HepG2 (cell line): ENCODE measurements at regions not wholly inside any gene's neighbourhood (a gene's known extent, or its start where the extent isn't known, plus 50 kb on each side); places are given as distances from the start of the nearest gene placed in this dataset.

Experiments
- ARNT2 ChIP-seq: sonication (generic); formaldehyde crosslinking; IDR thresholded peaks from 2 replicates; pipeline ENCODE4 v1.8.0; 2022; ENCODE audit warnings: mild to moderate bottlenecking, low read depth, missing genetic modification reagents, moderate library complexity
- ATF3 ChIP-seq: sonication (generic); formaldehyde crosslinking; IDR thresholded peaks from 2 replicates; pipeline ENCODE4 v1.4.0; 2020; ENCODE audit warnings: missing genetic modification reagents
- BRD4 ChIP-seq: sonication (generic); formaldehyde crosslinking; IDR thresholded peaks from 2 replicates; pipeline ENCODE4 v1.4.0; 2020; ENCODE audit warnings: missing genetic modification reagents
- HDAC2 ChIP-seq: sonication (generic); formaldehyde crosslinking; IDR thresholded peaks from 2 replicates; pipeline ENCODE4 v1.4.0; 2020; ENCODE audit warnings: missing genetic modification reagents
- KLF6 ChIP-seq: IDR thresholded peaks from 2 replicates; pipeline ENCODE4 v1.8.0; 2016; ENCODE audit warnings: missing biosample characterization, missing genetic modification reagents
- MEIS2 ChIP-seq: sonication (generic); formaldehyde crosslinking; IDR thresholded peaks from 2 replicates; pipeline ENCODE4 v1.9.0; 2021; ENCODE audit warnings: mild to moderate bottlenecking, missing genetic modification reagents
- MTF1 ChIP-seq: sonication (generic); formaldehyde crosslinking; IDR thresholded peaks from 2 replicates; pipeline ENCODE4 v1.5.0; 2020; ENCODE audit warnings: missing genetic modification reagents
- MXD4 ChIP-seq: IDR thresholded peaks from 2 replicates; pipeline ENCODE4 v1.6.1; 2016; ENCODE audit warnings: mild to moderate bottlenecking, missing biosample characterization, missing genetic modification reagents
- PLSCR1 ChIP-seq: sonication (generic); formaldehyde crosslinking; IDR thresholded peaks from 2 replicates; pipeline ENCODE4 v1.5.0; 2020; ENCODE audit warnings: missing genetic modification reagents, mild to moderate bottlenecking, borderline replicate concordance
- POGK ChIP-seq: sonication (generic); formaldehyde crosslinking; conservative IDR thresholded peaks from 2 replicates; pipeline ENCODE4 v1.8.0; 2022; ENCODE audit warnings: mild to moderate bottlenecking, moderate library complexity, missing genetic modification reagents
- RARA ChIP-seq: IDR thresholded peaks from 2 replicates; pipeline ENCODE4 v1.6.1; 2016; ENCODE audit warnings: missing genetic modification reagents, missing compliant biosample characterization
- RXRB ChIP-seq: IDR thresholded peaks from 2 replicates; pipeline ENCODE4 v1.6.1; 2016; ENCODE audit warnings: borderline replicate concordance, missing genetic modification reagents, missing compliant biosample characterization
- TBX2 ChIP-seq: sonication (generic); formaldehyde crosslinking; IDR thresholded peaks from 2 replicates; pipeline ENCODE4 v1.5.0; 2020; ENCODE audit warnings: missing genetic modification reagents, mild to moderate bottlenecking, borderline replicate concordance
- YY1 ChIP-seq: IDR thresholded peaks from 2 replicates; pipeline ENCODE4 v1.6.1; 2011; ENCODE audit warnings: low read length, low read depth, moderate library complexity, mild to moderate bottlenecking; ENCODE audit not compliant: insufficient read depth, insufficient replicate concordance
- ZBTB10 ChIP-seq: sonication (generic); formaldehyde crosslinking; IDR thresholded peaks from 2 replicates; pipeline ENCODE4 v1.4.0; 2020; ENCODE audit warnings: missing genetic modification reagents, borderline replicate concordance
- ZBTB3 ChIP-seq: sonication (generic); formaldehyde crosslinking; IDR thresholded peaks from 2 replicates; pipeline ENCODE4 v1.4.0; 2020; ENCODE audit warnings: low read depth, mild to moderate bottlenecking, moderate library complexity, missing genetic modification reagents, borderline replicate concordance
- ZBTB7B ChIP-seq: sonication (generic); formaldehyde crosslinking; IDR thresholded peaks from 2 replicates; pipeline ENCODE4 v1.4.0; 2020; ENCODE audit warnings: missing genetic modification reagents
- ZMYM2 ChIP-seq: sonication (generic); formaldehyde crosslinking; IDR thresholded peaks from 2 replicates; pipeline ENCODE4 v1.8.0; 2022; ENCODE audit warnings: mild to moderate bottlenecking, missing genetic modification reagents
- ZNF121 ChIP-seq: sonication (generic); formaldehyde crosslinking; IDR thresholded peaks from 2 replicates; pipeline ENCODE4 v1.5.0; 2020; ENCODE audit warnings: mild to moderate bottlenecking, missing genetic modification reagents
- ZNF333 ChIP-seq: sonication (generic); formaldehyde crosslinking; IDR thresholded peaks from 2 replicates; pipeline ENCODE4 v1.4.0; 2020; ENCODE audit warnings: mild to moderate bottlenecking, missing genetic modification reagents, borderline replicate concordance
- ZNF350 ChIP-seq: sonication (generic); formaldehyde crosslinking; IDR thresholded peaks from 2 replicates; pipeline ENCODE4 v1.4.0; 2020; ENCODE audit warnings: mild to moderate bottlenecking, low read depth, missing genetic modification reagents, borderline replicate concordance
- ZNF460 ChIP-seq: sonication (generic); formaldehyde crosslinking; IDR thresholded peaks from 2 replicates; pipeline ENCODE4 v1.5.1; 2020; ENCODE audit warnings: missing genetic modification reagents, mild to moderate bottlenecking, borderline replicate concordance
- ZNF530 ChIP-seq: sonication (generic); formaldehyde crosslinking; IDR thresholded peaks from 2 replicates; pipeline ENCODE4 v1.5.0; 2020; ENCODE audit warnings: low read depth, mild to moderate bottlenecking, missing genetic modification reagents
- ZNF788 ChIP-seq: sonication (generic); formaldehyde crosslinking; IDR thresholded peaks from 2 replicates; pipeline ENCODE4 v1.5.0; 2020; ENCODE audit warnings: mild to moderate bottlenecking, missing genetic modification reagents, borderline replicate concordance
- ZSCAN5A ChIP-seq: sonication (generic); formaldehyde crosslinking; IDR thresholded peaks from 2 replicates; pipeline ENCODE4 v1.8.0; 2022; ENCODE audit warnings: mild to moderate bottlenecking, missing genetic modification reagents, borderline replicate concordance

- TF ChIP-seq PLSCR1 (no peak), YY1 (no peak), ATF3 (peak; percentile 30; the same call in 1 of the 2 replicates), RARA (peak; percentile 35; the same call in 1 of the 2 replicates), ZSCAN5A (CRISPR knock-in tag) (no peak), MTF1 (CRISPR knock-in tag) (no peak), ZBTB7B (CRISPR knock-in tag) (no peak), TBX2 (CRISPR knock-in tag) (0 out of 2 replicates have a peak, but pooled peaks have one; percentile 55), ZBTB10 (CRISPR knock-in tag) (no peak), POGK (no peak), RXRB (CRISPR knock-in tag) (peak; percentile 34; the same call in 1 of the 2 replicates), ZNF788 (CRISPR knock-in tag) (no peak), ZNF121 (CRISPR knock-in tag) (no peak), ZBTB3 (CRISPR knock-in tag) (no peak), BRD4 (CRISPR knock-in tag) (no peak), ZNF460 (CRISPR knock-in tag) (no peak), MXD4 (no peak), ZMYM2 (CRISPR knock-in tag) (no peak), ZNF530 (CRISPR knock-in tag) (no peak), ZNF333 (CRISPR knock-in tag) (no peak), KLF6 (peak; percentile 47; the same call in 1 of the 2 replicates), ARNT2 (CRISPR knock-in tag) (no peak), MEIS2 (no peak), HDAC2 (CRISPR knock-in tag) (peak; percentile 19; the same call in 1 of the 2 replicates), ZNF350 (CRISPR knock-in tag) (peak; percentile 59; the same call in 1 of the 2 replicates)
Measured at GRCh38 chr6:6969761-6970223, 138.0 kb upstream of the RREB1 start (continued).
